Inferior parietal cortex (tissue), 1 donor: ENCODE measurements at regions not wholly inside any gene's neighbourhood (a gene's known extent, or its start where the extent isn't known, plus 50 kb on each side); places are given as distances from the start of the nearest gene placed in this dataset.

ENCODE experiments used
- DNase-seq: peaks from one replicate; pipeline ENCODE4 v3.0.0-alpha.2; 2016; ENCODE audit errors: extremely low spot score

- no peak for DNase-seq
These were observed 117.8 kb downstream of the FOXA2 start for GRCh38 chr20:22466447-22467171.

GRCh38 chr20:22465622-22466446 lies 118.5 kb downstream of the FOXA2 start:
- no peak for DNase-seq

- DNase-seq = no peak
These were observed 119.9 kb downstream of the FOXA2 start for GRCh38 chr20:22464312-22465003.

DNA sequence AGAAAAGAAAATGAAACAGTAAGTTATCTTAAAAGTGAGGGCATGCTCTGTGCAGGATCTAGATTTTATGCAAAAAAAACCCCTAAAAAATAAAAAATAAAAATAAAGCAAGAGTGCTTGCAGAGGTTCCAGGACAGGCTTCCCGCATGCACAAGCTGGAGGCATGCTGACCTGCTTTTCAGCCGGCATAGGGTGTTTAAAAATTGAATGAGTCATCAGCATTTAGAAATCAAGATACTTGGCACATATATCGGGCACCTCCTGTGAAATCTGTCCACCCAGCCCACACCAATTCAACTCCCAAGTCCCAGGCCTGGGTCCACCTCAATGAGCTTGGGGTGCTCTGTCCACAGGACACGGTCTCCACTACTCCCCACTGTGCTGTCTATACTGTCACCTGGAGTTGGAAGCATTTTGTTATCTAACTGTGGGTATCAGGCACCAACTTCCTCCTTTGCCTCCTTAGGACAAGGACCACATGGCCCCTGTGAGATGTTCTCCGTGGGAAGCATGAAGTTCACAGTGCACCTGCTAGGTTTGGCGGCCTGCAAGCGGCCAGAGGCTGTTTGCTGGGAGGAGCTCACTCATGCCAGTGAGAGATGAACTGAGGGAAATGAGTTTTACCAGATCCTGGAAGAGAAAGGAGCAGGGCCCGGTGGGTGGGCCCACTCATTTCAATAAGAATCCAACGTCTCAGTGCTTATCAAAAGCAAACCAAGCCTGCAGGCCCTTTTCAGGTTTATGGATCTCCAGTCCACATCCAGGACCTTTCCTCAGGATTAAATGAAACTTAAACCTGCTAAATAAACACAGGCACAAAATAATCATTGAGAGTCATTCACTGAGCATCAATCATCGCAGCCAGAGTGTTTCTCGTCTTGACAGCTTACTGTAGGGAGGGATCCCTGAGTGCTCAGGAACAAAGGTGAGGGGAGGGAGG lies 121.1 kb downstream of the FOXA2 start:
- DNase-seq = no peak

GRCh38 chr20:22460803-22461202 lies 123.6 kb downstream of the FOXA2 start:
- no peak for DNase-seq

- no peak for DNase-seq
These were observed 124.1 kb downstream of the FOXA2 start for GRCh38 chr20:22460231-22460630.

DNA sequence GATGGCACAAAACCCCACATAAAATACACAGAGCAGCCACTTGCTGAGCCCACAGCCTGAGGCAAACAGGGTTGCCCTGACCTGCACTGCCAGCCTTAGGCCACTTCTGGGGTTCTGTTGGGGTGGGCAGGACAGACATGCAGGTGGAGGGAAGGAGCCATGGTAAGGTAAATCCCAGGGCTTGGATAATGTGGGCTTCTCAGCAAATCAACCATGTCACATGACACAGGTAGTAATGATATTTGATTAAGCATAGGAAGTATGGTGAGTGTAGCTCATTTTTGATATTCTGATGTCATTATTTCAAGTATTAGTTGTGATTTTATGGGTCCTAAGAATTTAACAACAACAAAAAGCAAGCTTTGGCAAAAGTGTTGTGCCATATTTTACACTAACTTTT lies 124.6 kb downstream of the FOXA2 start:
- no peak for DNase-seq

- DNase-seq = no peak
These were observed 128.3 kb downstream of the FOXA2 start for GRCh38 chr20:22456109-22456508.

GRCh38 chr20:22455259-22455658 lies 129.1 kb downstream of the FOXA2 start:
- DNase-seq = no peak

DNA sequence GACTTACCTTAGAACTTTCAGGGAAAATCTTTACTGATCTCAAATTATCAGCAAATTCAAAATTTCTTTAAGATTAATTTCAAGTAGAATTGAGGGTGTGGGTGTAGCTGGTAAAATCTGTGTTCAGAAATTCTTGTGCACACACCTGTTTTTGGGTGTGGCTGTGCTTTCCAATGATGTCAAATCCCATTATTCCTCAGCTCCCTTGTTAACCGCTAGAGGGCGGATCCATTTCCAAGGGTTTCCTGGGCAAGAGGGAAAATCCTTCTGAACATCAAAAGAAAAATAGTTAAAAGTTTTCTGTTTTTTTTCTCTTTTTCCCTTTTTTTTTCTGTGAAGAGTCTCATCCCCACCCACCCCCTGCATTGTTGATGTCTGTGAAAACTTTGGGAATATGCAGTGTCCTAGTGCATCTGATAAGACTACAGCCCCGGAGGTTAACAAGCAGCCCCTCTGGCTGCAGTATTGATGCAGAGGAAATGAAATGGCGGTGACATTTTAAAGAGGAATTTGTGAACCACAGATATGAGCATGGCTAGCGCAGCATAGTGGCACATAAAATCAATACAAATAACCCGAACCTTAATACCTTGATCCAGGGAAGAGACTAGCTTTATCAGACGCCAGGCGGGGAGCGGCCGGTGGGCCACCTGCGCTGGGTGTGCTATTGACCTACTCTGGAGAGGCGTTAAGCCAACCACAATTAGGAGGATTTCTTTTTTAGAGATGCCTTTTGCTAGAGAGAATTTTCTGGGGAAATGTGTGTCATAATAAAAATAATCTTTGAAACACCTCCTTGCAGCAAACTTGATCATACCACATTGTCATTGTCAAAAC lies 130.9 kb downstream of the FOXA2 start:
- DNase-seq = no peak

GRCh38 chr20:22452442-22453011 lies 131.8 kb downstream of the FOXA2 start:
- no peak for DNase-seq

- no peak for DNase-seq
These were observed 133.8 kb downstream of the FOXA2 start for GRCh38 chr20:22450537-22450936.

DNA sequence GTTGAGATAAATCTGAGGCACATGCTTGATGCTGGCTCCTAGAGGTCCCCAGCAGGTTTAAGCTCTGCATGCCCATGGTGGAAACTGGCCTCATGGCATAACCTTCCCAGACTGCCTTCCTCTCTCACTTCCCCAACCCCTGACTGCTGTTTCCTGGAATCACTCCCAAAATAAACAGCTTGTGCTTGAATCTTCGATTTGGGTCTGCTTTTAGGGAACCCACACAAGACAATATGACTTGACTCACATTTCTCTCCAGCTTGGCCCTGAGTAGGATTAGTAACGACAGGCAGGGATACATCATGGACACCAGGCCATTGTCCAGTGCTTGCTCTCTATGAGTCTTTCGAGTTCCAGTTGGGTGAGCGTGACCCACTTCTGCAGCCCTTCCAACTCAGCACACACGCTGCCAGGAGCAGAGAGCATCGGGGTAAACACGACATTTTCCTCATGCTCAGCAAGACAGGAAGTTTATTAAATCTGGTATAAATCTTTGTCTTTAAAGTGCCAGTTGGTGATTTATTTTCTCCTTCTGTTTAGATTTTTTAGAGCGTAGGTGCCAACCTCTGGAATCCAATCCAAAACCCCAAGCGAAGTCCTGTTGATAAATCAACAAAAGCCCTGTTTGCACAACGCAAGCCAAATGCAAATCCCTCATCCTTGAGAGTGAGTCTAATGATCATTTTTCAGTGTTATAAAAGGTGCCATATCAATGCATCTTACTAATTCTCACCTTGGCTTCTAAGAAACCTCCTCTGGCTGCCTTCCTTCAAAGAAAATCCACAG lies 135.0 kb downstream of the FOXA2 start:
- no peak for DNase-seq

DNA sequence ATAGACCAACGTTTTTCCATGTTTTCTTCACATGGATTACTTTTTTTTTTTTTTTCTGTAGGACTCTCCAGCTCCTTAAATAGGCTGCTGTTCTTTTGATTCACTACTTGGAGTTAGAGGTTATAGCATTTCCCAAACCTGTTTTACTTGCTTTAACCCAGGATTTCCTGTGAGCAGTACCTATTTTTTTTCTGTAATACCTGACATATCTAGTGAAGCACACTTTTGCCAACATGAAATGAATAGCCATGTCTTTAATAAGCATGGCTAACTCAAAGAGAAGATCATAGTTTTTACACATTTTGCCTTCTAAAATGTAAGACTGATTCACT lies 137.0 kb downstream of the FOXA2 start:
- no peak for DNase-seq

GRCh38 chr20:22446613-22447446 lies 137.5 kb downstream of the FOXA2 start:
- no peak for DNase-seq

- DNase-seq = no peak
These were observed 142.1 kb downstream of the FOXA2 start for GRCh38 chr20:22442318-22442717.

DNA sequence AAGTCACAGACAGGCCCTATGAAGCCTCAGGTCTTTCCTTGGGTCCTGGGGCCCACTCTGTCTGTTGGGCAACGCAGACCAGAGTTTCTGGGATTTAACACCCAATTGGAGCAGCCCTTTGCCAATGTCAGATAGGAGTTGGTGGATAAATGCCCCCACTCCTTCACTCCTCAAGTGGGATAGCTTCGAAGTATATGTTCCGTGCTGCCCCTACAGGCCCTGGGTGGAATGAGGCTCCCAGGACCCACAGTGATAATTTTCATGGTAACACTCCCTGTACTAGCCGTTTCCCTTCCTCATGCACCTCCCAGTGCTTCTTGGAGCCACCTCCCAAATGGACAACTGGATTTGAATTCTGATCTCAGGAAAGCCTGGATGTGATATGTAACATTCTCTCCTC lies 145.4 kb downstream of the FOXA2 start:
- no peak for DNase-seq

GRCh38 chr20:22438346-22438745 lies 146.0 kb downstream of the FOXA2 start:
- DNase-seq = no peak

DNA sequence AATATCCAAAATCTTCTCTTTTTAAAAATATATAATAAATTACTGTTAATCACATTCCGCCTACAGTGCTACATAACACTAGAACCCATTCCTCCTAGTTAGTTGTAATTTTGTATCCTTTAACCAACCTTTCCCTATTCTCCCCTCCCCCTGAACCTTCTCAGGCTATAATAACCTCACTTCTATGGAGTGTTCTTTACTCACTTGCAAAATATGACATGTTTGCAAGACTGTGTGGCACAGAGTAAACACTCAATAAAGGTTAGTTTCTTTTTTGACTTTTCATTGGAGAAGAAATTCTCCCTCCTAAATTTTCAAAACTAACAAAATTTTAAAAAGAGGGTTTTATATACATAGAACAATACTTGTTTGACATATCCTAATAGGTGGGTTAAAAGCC lies 147.0 kb downstream of the FOXA2 start:
- DNase-seq = no peak
